H1 (cell line): ENCODE measurements at regions not wholly inside any gene's neighbourhood (a gene's known extent, or its start where the extent isn't known, plus 50 kb on each side); places are given as distances from the start of the nearest gene placed in this dataset.

Experiments used
- ASH2L ChIP-seq: fragments of 200-600, 300-600 bp; sonication (generic); IDR thresholded peaks from one replicate; pipeline ENCODE4 v1.7.1; 2017; ENCODE audit warnings: low read length
- CBX5 ChIP-seq: fragments of 300-800, 300-1000 bp; sonication (generic); IDR thresholded peaks from 2 replicates; pipeline ENCODE4 v1.7.1; 2016; ENCODE audit warnings: antibody characterized with exemption, low read length, low read depth
- EZH2 ChIP-seq: fragments of 200-600 bp; sonication (generic); IDR thresholded peaks from 2 replicates; pipeline ENCODE4 v1.7.1; 2012; ENCODE audit warnings: low read depth, mild to moderate bottlenecking, moderate library complexity, low read length, inconsistent platforms; ENCODE audit not compliant: severe bottlenecking
- FOSL1 ChIP-seq: IDR thresholded peaks from 2 replicates; pipeline ENCODE4 v1.6.1; 2011; ENCODE audit warnings: mild to moderate bottlenecking, low read depth, low read length, moderate library complexity; ENCODE audit not compliant: insufficient read depth
- HDAC6 ChIP-seq: IDR thresholded peaks from one replicate; pipeline ENCODE4 v1.7.1; 2012; ENCODE audit warnings: low read depth, mild to moderate bottlenecking, inconsistent platforms, low read length, moderate library complexity
- ZNF274 ChIP-seq: IDR thresholded peaks from 2 replicates; pipeline ENCODE4 v1.7.0; 2012; ENCODE audit warnings: low read length, borderline replicate concordance; ENCODE audit errors: extremely low read depth

GRCh38 chr3:105944276-105944675, 75.5 kb upstream of the CBLB start (continued):
- TF ChIP-seq ASH2L (no peak), CBX5 (no peak), EZH2 (no peak), HDAC6 (no peak), ZNF274 (no peak), FOSL1 (no peak)
